ENCODE measurements at regions not wholly inside any gene's neighbourhood (a gene's known extent, or its start where the extent isn't known, plus 50 kb on each side); places are given as distances from the start of the nearest gene placed in this dataset.
A peak's percentile ranks its signal among the peaks of the same experiment; 100 is the strongest.

- H3K4me1 ChIP-seq (replicated peaks): no peaks in the 10 kb centered on the region
- H3K9me3 ChIP-seq: no peaks in the 10 kb centered on the region
- H3K36me3 ChIP-seq: no peaks in the 10 kb centered on the region
- TF ChIP-seq, protein P1, sequence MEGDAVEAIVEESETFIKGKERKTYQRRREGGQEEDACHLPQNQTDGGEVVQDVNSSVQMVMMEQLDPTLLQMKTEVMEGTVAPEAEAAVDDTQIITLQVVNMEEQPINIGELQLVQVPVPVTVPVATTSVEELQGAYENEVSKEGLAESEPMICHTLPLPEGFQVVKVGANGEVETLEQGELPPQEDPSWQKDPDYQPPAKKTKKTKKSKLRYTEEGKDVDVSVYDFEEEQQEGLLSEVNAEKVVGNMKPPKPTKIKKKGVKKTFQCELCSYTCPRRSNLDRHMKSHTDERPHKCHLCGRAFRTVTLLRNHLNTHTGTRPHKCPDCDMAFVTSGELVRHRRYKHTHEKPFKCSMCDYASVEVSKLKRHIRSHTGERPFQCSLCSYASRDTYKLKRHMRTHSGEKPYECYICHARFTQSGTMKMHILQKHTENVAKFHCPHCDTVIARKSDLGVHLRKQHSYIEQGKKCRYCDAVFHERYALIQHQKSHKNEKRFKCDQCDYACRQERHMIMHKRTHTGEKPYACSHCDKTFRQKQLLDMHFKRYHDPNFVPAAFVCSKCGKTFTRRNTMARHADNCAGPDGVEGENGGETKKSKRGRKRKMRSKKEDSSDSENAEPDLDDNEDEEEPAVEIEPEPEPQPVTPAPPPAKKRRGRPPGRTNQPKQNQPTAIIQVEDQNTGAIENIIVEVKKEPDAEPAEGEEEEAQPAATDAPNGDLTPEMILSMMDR (IDR thresholded peaks at IDR 0.05): no peak
- TF ChIP-seq POLR2A (IDR thresholded peaks at IDR 0.05): no peak
- TF ChIP-seq POLR2AphosphoS5 (IDR thresholded peaks at IDR 0.05): no peak
- WGBS: 96% methylated on average over 2 of the region's 2 CpGs
- no peak overlapping the region for H3K27ac ChIP-seq
- no peak for DNase-seq (ENCODE audit: low spot score)
- H3K4me3 ChIP-seq: no peak overlapping the region
- H3K27me3 ChIP-seq (replicated peaks; ENCODE audit: insufficient read depth): no peaks in the 10 kb centered on the region
- intact Hi-C loops (cut with DNase I): no loop called here
Measured at GRCh38 chr6:21321531-21321930, 272.0 kb upstream of the SOX4 start.

DNA sequence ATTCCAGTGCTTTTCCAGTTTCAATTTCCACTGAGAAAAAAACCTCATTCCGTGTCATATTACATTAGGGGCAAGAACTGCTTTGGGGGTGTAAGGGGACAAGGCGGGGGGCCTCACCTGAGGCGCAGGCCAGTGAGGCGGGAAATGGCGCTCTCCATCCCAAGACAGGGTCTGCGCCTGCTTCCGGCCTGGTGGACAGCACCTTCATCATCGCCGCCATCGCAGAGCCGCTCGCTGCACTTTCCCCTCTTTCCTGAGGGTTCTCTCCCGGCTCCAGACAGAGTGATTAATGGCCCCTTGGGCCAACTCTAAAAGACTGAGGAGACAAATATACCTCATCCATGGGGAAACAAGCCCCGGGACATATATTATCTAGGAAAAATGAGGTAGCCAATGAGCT lies 270.0 kb upstream of the SOX4 start:
- Histone ChIP-seq H3K4me3 (no peak overlapping the region), H3K36me3 (no peaks in the 10 kb centered on the region), H3K27ac (no peak overlapping the region), H3K27me3 (replicated peaks; ENCODE audit: insufficient read depth) (no peaks in the 10 kb centered on the region), H3K4me1 (replicated peaks) (no peaks in the 10 kb centered on the region), H3K9me3 (no peaks in the 10 kb centered on the region)
- WGBS: 94% methylated on average over 14 of the region's 14 CpGs
- DNase-seq (ENCODE audit: low spot score): no peak
- intact Hi-C loops (cut with DNase I): no loop called here
- TF ChIP-seq, protein P1 (IDR thresholded peaks at IDR 0.05): no peak
- TF ChIP-seq POLR2AphosphoS5 (IDR thresholded peaks at IDR 0.05): no peak
- TF ChIP-seq POLR2A (IDR thresholded peaks at IDR 0.05): no peak

GRCh38 chr6:21325201-21325856 lies 268.2 kb upstream of the SOX4 start:
- DNase-seq (ENCODE audit: low spot score): peak; percentile 59
- Histone ChIP-seq H3K4me3 (no peak overlapping the region), H3K4me1 (replicated peaks) (no peaks in the 10 kb centered on the region), H3K9me3 (no peaks in the 10 kb centered on the region), H3K27me3 (replicated peaks; ENCODE audit: insufficient read depth) (no peaks in the 10 kb centered on the region), H3K36me3 (no peaks in the 10 kb centered on the region), H3K27ac (no peak overlapping the region)
- TF ChIP-seq POLR2AphosphoS5 (IDR thresholded peaks at IDR 0.05) (peak; percentile 77), POLR2A (IDR thresholded peaks at IDR 0.05) (no peak)
- intact Hi-C loops (cut with DNase I): no loop called here
- WGBS: 57% methylated on average over 6 of the region's 6 CpGs

DNA sequence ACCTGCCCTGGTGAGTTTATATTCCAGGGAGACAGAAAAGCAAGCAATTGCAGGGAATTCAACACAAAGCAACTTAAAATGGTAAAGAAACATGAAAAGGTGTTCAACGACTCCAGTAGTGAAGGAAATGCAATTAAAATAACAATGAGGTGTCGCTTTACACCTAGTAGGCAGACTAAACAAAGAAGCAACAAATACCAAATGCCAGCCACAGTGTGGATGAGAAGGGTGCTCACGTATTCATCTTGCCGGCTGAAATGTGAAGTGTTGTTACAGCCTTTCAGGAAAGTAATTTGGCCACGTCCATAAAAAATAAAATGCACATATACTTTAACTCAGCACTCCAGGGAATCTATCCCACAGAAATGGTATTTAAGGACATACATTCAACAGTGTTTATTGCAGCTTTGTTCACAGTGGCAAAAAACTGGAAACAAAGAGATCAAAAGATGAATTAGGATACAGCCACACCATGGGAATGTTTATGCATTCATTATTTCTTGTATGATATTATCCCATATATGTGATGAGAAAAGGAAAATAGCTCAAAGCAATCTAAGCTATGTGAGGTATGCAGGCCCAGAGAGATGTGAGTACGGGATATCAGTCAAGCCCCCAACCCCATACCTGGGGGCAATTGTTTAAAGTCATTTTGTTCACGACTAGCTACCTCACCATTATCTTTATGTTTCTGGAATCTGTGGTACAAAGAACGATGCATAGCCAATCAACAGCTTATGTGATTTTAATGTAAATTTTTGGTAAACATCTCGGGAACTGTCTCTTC lies 266.0 kb upstream of the SOX4 start:
- TF ChIP-seq POLR2A (IDR thresholded peaks at IDR 0.05): no peak
- Histone ChIP-seq H3K36me3 (no peaks in the 10 kb centered on the region), H3K4me3 (no peak overlapping the region), H3K27me3 (replicated peaks; ENCODE audit: insufficient read depth) (no peaks in the 10 kb centered on the region), H3K9me3 (no peaks in the 10 kb centered on the region), H3K27ac (no peak overlapping the region), H3K4me1 (replicated peaks) (no peaks in the 10 kb centered on the region)
- intact Hi-C loops (cut with DNase I): no loop called here
- 79% methylated on average over 9 of the region's 9 CpGs for WGBS
- DNase-seq (ENCODE audit: low spot score): no peak

GRCh38 chr6:21331235-21331634 lies 262.3 kb upstream of the SOX4 start:
- intact Hi-C loops (cut with DNase I): loop anchor here (10.0 kb wide), 1 partner anchor 254 kb away; no protein-coding TSS in a partner anchor
- WGBS: 28% methylated on average over 7 of the region's 7 CpGs

More at GRCh38 chr6:21331235-21331634, 262.3 kb upstream of the SOX4 start:
- H3K9me3 ChIP-seq: no peaks in the 10 kb centered on the region
- H3K27ac ChIP-seq: no peak overlapping the region
- no peaks in the 10 kb centered on the region for H3K4me1 ChIP-seq (replicated peaks)
- no peaks in the 10 kb centered on the region for H3K27me3 ChIP-seq (replicated peaks; ENCODE audit: insufficient read depth)
- H3K36me3 ChIP-seq: no peaks in the 10 kb centered on the region
- peak; percentile 9 for DNase-seq (ENCODE audit: low spot score)
- TF ChIP-seq, protein P1 (IDR thresholded peaks at IDR 0.05): no peak
- TF ChIP-seq POLR2A (IDR thresholded peaks at IDR 0.05) (no peak), POLR2AphosphoS5 (IDR thresholded peaks at IDR 0.05) (no peak)
- H3K4me3 ChIP-seq: no peak overlapping the region
